Thyroid gland (tissue), 4 donors: ENCODE measurements at regions not wholly inside any gene's neighbourhood (a gene's known extent, or its start where the extent isn't known, plus 50 kb on each side); places are given as distances from the start of the nearest gene placed in this dataset.

Experiments used
- CTCF ChIP-seq, 6 experiments: fragments of 200-600 bp in 3 of 6; fragments of 450-650 bp in 3 of 6; sonication (generic) in 3 of 6; IDR thresholded peaks; one replicate each; pipeline ENCODE4 v1.5.1; 2016 to 2019; ENCODE audit warnings: antibody characterized with exemption in 6 of 6, mild to moderate bottlenecking in 2 of 6, inconsistent platforms in 1 of 6, moderate library complexity in 1 of 6
- POLR2A ChIP-seq, 2 donors: fragments of 450-650 bp; IDR thresholded peaks; one replicate each; pipeline ENCODE4 v1.6.1; 2017; ENCODE audit warnings: antibody characterized with exemption in 2 of 2, mild to moderate bottlenecking in 2 of 2, moderate library complexity in 1 of 2

GRCh38 chr4:56757821-56758411 is 63.6 kb downstream of the SPINK2 start:
- TF ChIP-seq CTCF (IDR thresholded peaks at IDR 0.05): no peak
- peak in 1 of 2 donors; percentile 62 for TF ChIP-seq POLR2A (IDR thresholded peaks at IDR 0.05)
